ENCODE measurements at regions not wholly inside any gene's neighbourhood (a gene's known extent, or its start where the extent isn't known, plus 50 kb on each side); places are given as distances from the start of the nearest gene placed in this dataset.

DNA sequence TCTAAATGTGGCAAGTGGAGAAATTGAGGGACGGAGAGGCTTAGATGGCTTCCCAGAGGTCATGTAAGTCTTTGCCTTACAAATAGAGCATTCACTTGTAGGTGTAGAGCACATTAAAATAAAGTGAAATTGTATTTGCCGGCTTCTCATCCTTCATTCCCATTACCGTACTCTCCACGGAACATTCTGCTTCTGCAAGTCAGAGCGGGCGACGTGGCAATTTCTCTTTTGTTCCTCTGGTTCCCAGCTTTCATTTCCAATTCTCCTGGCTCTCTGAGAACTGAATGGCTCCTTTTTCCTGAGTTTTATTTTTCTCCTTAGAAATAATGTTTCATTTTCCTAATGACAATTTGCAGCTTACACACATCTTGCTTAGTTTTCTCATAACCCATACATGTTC, 51.3 kb upstream of the PFKP start:
- no peak overlapping the region for H3K4me3 ChIP-seq (ENCODE audit: low read length)
- no peak for DNase-seq (ENCODE audit: low read depth, low spot score)

DNA sequence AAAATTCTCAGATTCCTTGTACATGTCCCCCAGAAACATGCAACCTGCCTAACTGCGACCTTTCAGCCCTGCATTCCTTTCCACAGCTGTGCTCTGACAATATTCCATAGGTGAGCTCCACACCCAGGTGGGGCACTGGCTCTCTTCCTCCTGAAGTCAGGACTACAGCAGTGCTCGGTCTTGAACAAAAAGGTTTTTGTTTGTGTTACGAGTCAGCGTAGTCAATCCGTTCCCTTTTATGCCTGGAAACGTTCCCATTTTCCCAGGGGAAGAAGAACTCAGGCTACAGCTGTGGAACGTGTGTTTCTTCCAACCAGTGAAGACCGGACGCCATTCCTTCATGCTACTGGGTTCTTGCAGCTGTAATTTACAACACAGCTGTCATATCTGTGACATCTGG, 52.4 kb upstream of the PFKP start:
- DNase-seq (ENCODE audit: low read depth, low spot score), result no peak
- H3K4me3 ChIP-seq (ENCODE audit: low read length), result no peak overlapping the region

DNA sequence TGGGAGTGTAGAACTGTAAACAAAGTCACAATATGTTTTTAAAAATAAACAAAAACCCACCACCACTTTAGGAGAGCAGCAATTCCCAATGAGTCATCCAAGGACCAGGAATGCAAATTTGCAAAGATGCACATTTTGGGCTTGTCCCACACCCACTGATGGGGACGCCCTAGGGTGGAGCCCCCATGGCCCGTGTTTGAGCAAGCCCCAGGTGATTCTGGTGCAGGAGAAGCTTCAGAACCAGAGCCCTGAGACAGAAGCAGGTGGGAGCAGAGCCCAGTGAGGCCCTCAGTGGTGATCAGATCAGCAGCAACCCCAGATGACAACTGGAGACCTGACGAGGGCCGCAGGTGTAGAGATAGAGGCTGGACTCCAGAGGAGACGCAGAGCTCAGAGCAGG, 55.1 kb upstream of the PFKP start:
- no peak for DNase-seq (ENCODE audit: low read depth, low spot score)
- no peak overlapping the region for H3K4me3 ChIP-seq (ENCODE audit: low read length)

DNA sequence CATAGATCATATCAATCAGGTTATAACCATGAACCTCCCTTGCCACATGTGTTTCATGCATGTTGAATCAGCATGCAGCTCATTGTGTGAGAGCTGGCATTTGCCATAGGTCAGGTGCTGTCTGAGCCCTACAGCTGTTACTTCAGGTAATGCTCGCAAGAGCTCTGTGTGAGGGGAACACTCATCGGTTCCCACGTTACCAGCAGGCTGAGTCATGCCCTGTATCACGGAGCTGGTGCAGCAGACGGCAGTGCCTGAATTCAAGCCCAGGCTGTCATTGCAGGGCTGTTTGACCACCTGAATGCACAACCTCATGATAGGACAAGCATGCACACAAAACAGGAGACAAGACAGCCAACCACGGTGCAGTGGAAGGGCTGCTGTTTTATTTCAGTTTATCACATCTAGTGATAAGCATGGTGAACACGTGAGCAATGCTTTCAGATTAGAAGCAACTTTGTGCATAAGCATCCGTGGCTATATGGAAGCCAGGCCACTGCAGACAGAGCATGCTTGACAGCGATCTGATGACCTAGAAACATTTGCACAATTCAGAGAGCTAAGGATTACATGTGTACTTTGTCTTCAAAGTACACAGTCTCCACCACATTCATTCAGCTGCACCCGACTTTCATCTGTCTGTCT, 56.4 kb upstream of the PFKP start:
- no peak overlapping the region for H3K4me3 ChIP-seq (ENCODE audit: low read length)
- DNase-seq (ENCODE audit: low read depth, low spot score), result no peak

DNA sequence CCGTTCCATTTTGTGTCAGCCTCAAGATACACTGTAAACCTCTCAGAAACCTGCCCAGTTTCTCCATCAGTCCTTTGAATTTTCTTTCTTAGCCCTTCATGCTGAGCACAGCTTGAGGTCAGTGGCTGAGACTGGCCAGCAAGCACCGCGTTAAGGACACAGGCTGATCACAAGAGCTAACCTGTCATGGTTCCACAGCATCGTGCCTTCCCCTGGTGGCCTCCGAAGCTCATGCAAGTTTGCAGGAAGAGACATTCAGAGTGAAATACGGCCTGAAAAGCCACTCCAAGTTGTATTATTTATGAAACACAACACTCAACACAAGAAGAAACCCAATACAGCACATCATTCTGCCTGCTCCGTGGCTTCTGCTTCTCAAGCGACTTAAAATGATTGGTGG, 57.0 kb upstream of the PFKP start:
- no peak overlapping the region for H3K4me3 ChIP-seq (ENCODE audit: low read length)
- DNase-seq (ENCODE audit: low read depth, low spot score), result no peak

DNA sequence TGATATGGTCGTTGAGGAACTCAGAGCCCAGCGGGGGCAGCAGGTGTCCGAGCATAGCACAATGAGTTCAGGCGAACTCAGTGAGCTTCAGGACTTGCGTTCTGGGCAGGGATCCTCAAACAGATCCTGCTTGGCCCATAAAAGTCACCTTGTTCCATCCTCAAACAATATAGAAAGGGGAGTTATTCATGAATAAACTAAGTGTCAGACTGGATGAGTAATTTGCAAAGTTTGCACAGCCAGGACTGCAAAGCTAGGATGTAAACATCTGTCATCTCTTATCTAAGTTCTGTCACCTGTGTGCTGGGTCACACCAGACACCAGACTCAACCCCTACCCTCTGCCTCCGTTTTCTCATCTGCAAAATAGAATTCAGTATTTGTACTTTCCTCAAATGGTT, 58.0 kb upstream of the PFKP start:
- H3K4me3 ChIP-seq (ENCODE audit: low read length), result no peak overlapping the region
- DNase-seq (ENCODE audit: low read depth, low spot score), result no peak

DNA sequence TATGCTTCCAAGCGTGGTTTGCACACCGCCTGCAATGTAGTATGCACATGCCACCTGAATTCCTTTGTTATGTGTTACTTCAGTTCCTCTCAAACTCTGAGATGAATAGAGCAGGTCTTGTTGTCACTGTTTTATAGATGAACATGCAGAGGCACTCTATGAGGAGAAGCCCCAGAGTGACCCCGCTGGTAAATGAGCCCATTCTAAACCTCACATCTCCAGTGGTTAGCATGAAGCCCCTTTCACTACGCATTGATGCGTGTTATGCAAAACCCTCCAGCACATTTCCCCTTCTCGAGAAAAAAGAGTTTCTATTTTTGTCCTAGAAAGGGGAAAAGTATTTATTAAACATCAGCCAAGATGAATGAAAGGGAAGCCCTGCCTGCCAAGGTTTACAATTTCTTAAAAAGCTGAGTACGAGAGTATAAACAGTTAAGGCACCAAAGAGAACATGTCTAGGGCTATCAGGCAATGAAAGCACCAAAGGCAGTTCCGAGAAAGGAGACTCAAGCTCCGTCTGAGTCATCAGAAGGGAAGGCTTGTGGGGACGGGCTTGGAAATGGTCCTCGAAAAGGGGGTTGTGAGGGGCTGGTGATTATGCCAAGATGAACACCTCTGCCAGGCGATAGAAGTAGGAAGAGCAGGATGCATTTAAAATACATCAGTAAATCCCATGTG, 58.7 kb upstream of the PFKP start:
- DNase-seq (ENCODE audit: low read depth, low spot score), result no peak
- no peak overlapping the region for H3K4me3 ChIP-seq (ENCODE audit: low read length)

DNA sequence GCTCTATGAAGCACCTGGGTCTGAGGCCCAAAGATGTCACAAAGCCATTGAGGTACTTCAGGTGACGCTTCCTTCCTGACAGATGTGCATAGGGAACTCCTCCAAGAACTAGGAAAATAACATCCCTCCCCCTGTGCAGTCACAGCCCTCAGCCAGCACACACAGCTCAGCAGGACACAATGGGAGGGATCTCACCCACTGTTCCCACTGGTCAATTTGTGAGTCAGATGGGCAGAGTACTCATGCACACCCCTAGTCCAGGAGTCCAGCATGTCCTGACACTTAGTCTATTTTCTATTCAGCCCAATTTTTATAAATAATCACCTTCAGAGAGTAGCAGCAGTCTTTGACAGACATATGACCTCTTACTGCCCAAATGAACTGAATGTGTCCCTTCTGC, 60.7 kb upstream of the PFKP start:
- no peak for DNase-seq (ENCODE audit: low read depth, low spot score)
- H3K4me3 ChIP-seq (ENCODE audit: low read length), result no peak overlapping the region

DNA sequence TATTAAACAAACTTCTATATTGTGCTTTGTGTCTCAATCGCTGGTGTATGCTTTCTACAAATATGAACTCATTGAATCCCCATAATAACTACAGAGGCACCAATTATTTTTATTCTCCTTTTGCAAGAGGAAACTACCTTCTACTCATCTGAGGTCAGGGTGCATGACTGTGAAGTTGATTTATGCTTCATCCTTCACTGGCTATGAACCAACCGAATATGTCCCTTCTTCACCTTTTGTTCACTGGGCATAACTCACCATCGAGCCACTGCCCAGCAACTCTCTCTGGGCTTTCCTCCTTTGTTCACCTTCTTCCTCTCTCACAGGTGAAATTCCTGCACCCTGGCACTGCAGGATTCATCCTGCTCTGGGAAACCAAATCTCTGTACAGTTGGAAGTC, 61.3 kb upstream of the PFKP start:
- H3K4me3 ChIP-seq (ENCODE audit: low read length), result no peak overlapping the region

DNA sequence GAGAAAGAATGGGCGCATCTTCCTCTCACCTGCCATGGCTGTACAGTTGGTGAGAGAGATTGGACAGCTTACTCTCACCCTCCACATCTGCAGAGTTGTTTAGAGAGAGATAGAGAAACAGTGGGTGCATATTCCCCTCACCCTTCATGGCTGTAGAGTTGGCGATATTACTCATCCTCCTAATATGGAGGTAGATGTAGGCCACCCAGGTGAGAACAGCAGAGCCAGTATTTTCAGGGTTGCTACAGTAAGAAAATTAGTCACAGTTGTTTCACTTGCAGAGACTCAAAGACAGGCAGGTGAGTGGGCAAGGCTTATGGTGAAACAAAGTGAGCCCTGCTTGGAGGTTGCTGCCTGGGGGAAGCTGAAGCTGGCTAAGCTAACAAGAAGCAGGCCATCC, 65.0 kb upstream of the PFKP start:
- no peak overlapping the region for H3K4me3 ChIP-seq (ENCODE audit: low read length)
- DNase-seq (ENCODE audit: low read depth, low spot score), result no peak

More for the DNA sequence above, 61.3 kb upstream of the PFKP start:
- DNase-seq (ENCODE audit: low read depth, low spot score), result no peak

DNA sequence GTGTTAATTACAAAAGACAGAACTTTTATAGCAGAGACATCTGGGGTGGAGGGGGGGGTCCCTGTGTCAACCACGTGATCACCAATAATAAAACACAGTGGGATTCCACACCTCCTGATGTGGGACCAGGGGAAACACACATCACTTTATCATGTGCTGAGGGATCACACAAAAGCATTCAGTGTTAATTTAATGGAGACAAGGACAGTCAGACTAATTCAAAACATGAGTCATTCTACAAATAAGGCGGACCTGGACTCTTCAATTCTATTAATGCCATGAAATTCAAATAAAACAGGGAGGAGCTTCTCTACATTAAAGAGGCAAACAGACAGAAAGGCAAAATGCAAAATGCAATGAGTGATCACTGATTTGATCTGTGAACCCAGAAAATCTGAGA, 67.3 kb upstream of the PFKP start:
- no peak overlapping the region for H3K4me3 ChIP-seq (ENCODE audit: low read length)
- DNase-seq (ENCODE audit: low read depth, low spot score), result no peak

DNA sequence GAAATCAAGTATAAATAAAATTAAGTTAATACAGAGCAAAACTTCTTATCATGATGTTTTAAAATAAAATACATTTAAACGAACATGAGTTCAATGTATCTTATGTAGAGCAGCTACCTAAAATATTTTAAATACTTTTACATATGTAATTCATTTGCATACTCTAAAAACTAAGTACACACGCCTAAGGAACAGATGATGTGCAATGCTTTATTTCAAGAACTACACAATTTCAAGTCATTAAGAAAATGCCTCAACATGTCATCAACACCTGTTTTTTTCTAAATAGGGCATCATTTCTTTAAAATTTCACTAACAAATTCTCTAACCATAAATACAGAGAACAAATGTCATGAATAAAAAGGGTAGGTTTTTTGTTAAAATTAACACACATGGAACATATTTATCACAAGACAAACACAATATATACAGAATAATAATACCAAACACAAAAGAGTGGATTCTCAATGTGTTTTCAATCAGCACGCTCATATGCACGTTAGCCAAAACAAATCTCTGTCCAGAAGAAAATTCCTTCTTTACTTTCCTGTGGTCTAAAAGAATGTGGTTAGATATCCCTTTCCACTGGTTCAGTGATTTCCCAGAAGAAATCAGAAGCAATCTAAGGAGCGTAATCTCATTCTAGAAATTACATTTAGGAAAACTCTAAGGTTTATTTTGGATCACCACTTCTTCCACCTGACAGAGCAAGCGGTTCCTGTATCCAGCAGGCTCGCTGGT, 73.0 kb upstream of the PFKP start:
- no peak overlapping the region for H3K4me3 ChIP-seq (ENCODE audit: low read length)
- no peak for DNase-seq (ENCODE audit: low read depth, low spot score)

DNA sequence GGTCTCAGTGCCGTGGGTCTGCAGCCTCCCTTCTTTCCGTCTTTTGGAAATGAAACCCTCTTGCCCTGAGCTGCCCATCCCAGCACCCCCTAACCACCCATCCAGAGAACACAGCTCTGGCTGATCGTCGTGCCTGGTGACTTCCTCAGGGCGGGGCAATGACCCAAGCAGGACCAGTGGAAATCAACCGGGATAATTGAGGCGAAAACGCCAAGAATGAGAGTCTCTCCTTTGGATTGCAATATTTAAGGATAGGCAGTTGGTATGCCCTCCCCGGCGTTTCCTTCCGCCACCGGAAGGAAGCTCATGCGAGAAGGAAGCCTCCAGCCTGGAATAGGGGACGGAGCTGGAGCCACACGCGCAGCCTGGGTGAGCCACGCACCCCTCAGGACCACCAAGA, 73.7 kb upstream of the PFKP start:
- no peak for DNase-seq (ENCODE audit: low read depth, low spot score)
- no peak overlapping the region for H3K4me3 ChIP-seq (ENCODE audit: low read length)

DNA sequence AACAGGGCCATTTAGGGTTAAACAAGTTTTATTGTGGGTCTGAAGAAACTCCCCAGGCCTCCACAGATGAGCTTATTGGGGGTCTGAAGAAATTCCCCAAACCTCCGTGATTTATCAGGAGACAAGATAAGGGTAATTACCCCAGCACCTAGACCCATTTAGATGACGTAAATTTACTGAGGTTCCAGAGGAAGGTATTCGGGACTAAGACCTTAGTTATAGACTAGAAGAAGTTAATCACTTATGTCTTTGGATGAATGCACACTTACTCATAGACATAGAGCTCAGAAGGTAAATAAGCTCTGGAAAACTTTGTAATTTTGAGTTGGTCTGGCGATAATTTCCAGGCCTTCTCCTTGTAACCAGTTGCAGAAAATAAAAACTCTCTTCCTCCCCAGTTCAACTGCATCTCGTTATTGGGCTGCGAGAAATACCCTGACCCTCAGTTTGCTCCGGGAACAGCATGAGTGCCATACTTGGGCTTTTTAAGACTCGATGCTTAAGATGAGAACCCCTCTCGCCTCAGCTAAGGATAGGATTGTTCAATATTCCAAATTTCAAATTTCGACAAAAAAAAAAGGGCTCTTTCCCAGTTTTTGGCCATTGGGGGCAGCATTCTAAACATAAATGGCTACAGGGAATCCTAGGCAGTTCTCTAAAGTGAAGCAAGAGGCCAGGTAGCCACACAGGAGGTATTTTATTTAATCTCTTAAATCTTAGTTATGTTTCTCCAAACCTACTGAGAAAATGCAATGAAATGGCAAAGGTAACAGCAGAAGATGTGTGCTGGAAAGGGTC, 74.7 kb upstream of the PFKP start:
- H3K4me3 ChIP-seq (ENCODE audit: low read length), result no peak overlapping the region
- DNase-seq (ENCODE audit: low read depth, low spot score), result no peak

DNA sequence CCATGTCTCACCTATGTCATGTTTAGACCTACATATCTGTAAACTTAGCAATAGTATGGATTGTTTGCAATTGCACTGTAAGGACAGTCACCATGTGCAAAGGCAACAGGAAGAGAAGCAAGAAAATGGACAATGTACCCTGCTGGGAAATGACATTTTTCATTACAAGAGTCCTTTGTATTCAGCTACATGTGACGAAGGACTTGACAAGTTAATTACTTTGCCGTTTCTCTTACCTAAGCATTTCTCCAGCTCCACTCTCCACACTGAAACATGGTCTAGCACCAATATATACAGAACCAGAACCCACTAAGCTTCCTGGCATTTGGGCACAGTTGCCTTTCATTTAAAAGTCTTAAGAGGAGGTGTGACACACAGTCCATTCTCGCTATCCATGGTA, 76.6 kb upstream of the PFKP start:
- H3K4me3 ChIP-seq (ENCODE audit: low read length), result no peak overlapping the region
- no peak for DNase-seq (ENCODE audit: low read depth, low spot score)

DNA sequence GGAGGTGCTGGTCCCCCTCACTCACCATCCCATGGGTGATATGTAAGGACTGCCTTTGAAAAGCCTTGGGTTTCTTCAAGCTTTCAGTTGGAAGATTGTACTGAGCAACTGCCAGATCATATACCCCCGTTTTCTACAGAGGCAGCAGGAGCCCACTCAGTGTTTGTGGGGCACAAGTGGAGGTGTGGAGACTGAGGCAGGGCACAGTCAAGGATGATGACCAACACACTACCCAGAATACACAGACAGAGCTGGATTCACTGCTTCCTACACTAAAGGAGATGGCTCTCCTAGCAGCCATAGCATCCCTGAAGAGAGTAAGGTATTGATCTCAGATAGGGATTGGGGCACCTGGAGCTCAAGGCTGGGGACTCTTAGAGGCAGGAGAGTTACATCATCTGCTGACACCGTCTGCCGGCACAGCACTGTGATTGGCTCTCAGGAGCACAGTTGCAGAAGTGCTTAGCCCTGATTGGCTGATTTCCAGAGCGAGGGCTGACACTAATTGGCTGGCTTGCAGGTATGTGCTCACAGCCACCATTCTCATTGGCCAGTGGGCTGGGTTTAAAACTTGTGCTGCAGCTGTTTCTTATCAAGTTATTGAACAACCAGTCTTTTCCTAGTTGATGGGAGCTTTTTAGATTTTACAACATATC, 77.9 kb upstream of the PFKP start:
- no peak overlapping the region for H3K4me3 ChIP-seq (ENCODE audit: low read length)

DNA sequence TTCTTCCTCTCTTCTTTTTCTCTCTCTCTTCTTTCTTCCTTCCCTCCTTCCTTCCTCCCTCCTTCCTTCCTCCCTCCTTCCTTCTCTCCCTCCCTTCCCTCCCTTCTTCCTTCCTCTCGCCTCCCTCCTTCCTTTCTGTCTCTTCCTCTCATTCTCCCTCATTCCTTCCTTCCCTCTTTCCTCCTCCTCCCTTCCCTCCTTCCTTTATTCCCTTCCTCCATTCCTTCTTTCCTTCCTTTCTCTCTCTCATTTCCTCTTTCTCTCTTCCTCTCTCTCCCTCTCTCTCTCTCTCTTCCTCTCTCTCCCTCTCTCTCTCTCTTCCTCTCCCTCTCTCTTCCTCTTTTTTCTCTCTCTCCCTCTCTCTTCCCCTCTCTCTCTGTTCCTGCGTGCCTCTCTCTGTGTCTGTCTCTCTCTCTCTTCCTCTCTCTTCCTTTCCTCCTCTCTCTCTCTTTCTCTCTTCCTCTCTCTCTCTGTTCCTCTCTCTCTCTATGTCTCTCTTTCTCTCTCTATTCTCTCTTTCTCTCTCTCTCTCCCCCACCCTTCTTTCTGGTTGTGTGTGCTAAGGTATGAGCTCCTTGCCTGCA, 80.1 kb upstream of the PFKP start:
- no peak for DNase-seq (ENCODE audit: low read depth, low spot score)

More for the DNA sequence above, 77.9 kb upstream of the PFKP start:
- DNase-seq (ENCODE audit: low read depth, low spot score), result no peak

DNA sequence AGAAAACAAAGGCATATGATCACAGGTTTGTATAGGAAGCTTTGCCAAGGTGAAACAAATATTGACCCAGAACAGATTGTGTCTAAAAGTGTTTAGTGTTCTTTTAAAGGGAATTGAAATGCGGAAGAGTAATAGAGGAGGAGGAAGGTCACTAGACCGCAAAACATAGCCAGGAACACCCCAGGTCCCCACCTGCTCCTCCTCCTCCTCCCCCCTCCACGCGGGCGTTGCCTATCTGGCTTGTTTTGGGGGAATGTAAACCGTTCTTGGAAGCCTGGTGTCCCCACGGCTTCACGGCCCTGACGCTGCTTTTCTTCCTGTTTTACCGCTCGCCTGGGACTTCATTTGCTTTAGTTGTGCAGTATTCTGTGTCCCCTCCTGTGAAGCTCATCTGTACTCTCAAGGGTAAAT, 81.0 kb upstream of the PFKP start:
- no peak for DNase-seq (ENCODE audit: low read depth, low spot score)
- no peak overlapping the region for H3K4me3 ChIP-seq (ENCODE audit: low read length)

More for the DNA sequence above, 80.1 kb upstream of the PFKP start:
- no peak overlapping the region for H3K4me3 ChIP-seq (ENCODE audit: low read length)

DNA sequence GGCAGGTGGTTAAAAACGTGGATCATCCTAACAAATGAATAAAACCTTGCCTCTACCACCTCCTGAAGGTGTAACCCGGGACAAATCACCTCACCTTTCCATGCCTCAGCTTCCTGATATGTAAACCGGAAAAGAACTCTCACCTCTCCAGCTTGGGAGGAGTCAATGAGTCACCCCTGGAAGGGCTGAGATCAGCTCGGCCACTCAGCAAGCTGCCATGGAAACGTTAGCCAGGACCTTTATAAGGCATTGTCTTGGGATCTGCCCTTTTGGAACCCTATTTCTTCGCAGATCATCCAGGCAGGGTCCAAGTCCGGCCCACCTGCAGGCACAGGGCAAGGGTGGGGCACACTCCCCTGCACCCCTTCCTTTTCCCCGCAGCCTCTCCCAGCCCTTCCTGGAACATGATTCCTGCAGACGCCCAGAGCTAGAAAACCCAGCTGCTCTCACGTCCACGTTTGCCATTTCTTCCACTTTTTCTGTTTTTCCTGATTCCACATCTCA, 81.6 kb upstream of the PFKP start:
- H3K4me3 ChIP-seq (ENCODE audit: low read length), result no peak overlapping the region
- DNase-seq (ENCODE audit: low read depth, low spot score), result no peak

Measured in Jurkat, Clone E6-1 (cell line).